H9 (cell line): ENCODE measurements at regions not wholly inside any gene's neighbourhood (a gene's known extent, or its start where the extent isn't known, plus 50 kb on each side); places are given as distances from the start of the nearest gene placed in this dataset.

Experiments used
- DNase-seq: peaks from one replicate; pipeline ENCODE4 v3.0.0-alpha.2; 2017
- H2AFZ ChIP-seq: one replicate; pipeline ENCODE4 v1.6.1; 2013; ENCODE audit warnings: mild to moderate bottlenecking, low read length, control low read depth, moderate library complexity
- H2AK5ac ChIP-seq: 2 replicates; pipeline ENCODE4 v1.6.1; 2013; ENCODE audit warnings: low read length, control low read depth, mixed read lengths; ENCODE audit not compliant: insufficient read length
- H2BK120ac ChIP-seq: one replicate; pipeline ENCODE4 v1.6.1; 2013; ENCODE audit warnings: low read depth, mild to moderate bottlenecking, low read length, control low read depth, inconsistent platforms; ENCODE audit not compliant: poor library complexity, severe bottlenecking
- H2BK12ac ChIP-seq: 2 replicates; pipeline ENCODE4 v1.6.1; 2013; ENCODE audit warnings: low read length, control low read depth, mixed read lengths, low read depth; ENCODE audit not compliant: insufficient read length
- H2BK15ac ChIP-seq: 2 replicates; pipeline ENCODE4 v1.6.1; 2013; ENCODE audit warnings: low read depth, low read length, control low read depth
- H2BK20ac ChIP-seq: one replicate; pipeline ENCODE4 v1.6.1; 2013; ENCODE audit warnings: low read depth, mild to moderate bottlenecking, low read length, control low read depth, inconsistent platforms; ENCODE audit not compliant: poor library complexity, severe bottlenecking
- H2BK5ac ChIP-seq: 2 replicates; pipeline ENCODE4 v1.6.1; 2013; ENCODE audit warnings: low read length, control low read depth, mixed read lengths; ENCODE audit not compliant: insufficient read length
- H3K14ac ChIP-seq: 2 replicates; pipeline ENCODE4 v1.6.1; 2013; ENCODE audit warnings: low read length, control low read depth; ENCODE audit not compliant: insufficient read depth
- H3K18ac ChIP-seq: 2 replicates; pipeline ENCODE4 v1.6.1; 2013; ENCODE audit warnings: low read depth, mild to moderate bottlenecking, mixed read lengths, low read length, control low read depth; ENCODE audit not compliant: insufficient read length
- H3K23ac ChIP-seq: 2 replicates; pipeline ENCODE4 v1.6.1; 2013; ENCODE audit warnings: low read length, control low read depth, mixed read lengths, low read depth; ENCODE audit not compliant: insufficient read length
- H3K23me2 ChIP-seq: 2 replicates; pipeline ENCODE4 v1.6.1; 2013; ENCODE audit warnings: low read depth, mild to moderate bottlenecking, mixed read lengths, low read length, control low read depth; ENCODE audit not compliant: insufficient read length, poor library complexity, severe bottlenecking
- H3K27ac ChIP-seq: 2 replicates; pipeline ENCODE4 v1.5.1; 2013; ENCODE audit warnings: low read length, control low read depth, mixed read lengths, low read depth; ENCODE audit not compliant: insufficient read length
- H3K27me3 ChIP-seq: 2 replicates; pipeline ENCODE4 v1.6.1; 2013; ENCODE audit warnings: low read length, control low read depth, inconsistent platforms; ENCODE audit not compliant: insufficient read depth
- H3K4ac ChIP-seq: 2 replicates; pipeline ENCODE4 v1.6.1; 2013; ENCODE audit warnings: low read depth, mild to moderate bottlenecking, control low read depth, inconsistent platforms, low read length, moderate library complexity
- H3K4me1 ChIP-seq: 2 replicates; pipeline ENCODE4 v1.6.1; 2013; ENCODE audit warnings: low read length, control low read depth, inconsistent platforms; ENCODE audit not compliant: insufficient read depth
- H3K4me2 ChIP-seq: 2 replicates; pipeline ENCODE4 v1.6.1; 2013; ENCODE audit warnings: low read length, control low read depth, mixed read lengths; ENCODE audit not compliant: insufficient read length, insufficient read depth
- H3K56ac ChIP-seq: 2 replicates; pipeline ENCODE4 v1.6.1; 2013; ENCODE audit warnings: low read depth, mild to moderate bottlenecking, mixed read lengths, low read length, control low read depth; ENCODE audit not compliant: insufficient read length
- H3K79me1 ChIP-seq: 2 replicates; pipeline ENCODE4 v1.6.1; 2013; ENCODE audit warnings: low read depth, mild to moderate bottlenecking, moderate library complexity, low read length, control low read depth, inconsistent platforms; ENCODE audit not compliant: insufficient read depth, poor library complexity, severe bottlenecking
- H3K79me2 ChIP-seq: 2 replicates; pipeline ENCODE4 v1.6.1; 2013; ENCODE audit warnings: low read length, control low read depth, inconsistent platforms; ENCODE audit not compliant: insufficient read depth
- H3K9ac ChIP-seq: 2 replicates; pipeline ENCODE4 v1.6.1; 2013; ENCODE audit warnings: low read length, control low read depth, mixed read lengths; ENCODE audit not compliant: insufficient read length; ENCODE audit errors: extremely low read depth
- H3K9me3 ChIP-seq: one replicate; pipeline ENCODE4 v1.6.1; 2013; ENCODE audit warnings: low read depth, low read length, inconsistent platforms; ENCODE audit not compliant: control insufficient read depth
- H3T11ph ChIP-seq: one replicate; pipeline ENCODE4 v1.6.1; 2013; ENCODE audit warnings: mild to moderate bottlenecking, low read length, control low read depth, inconsistent platforms
- H4K20me1 ChIP-seq: one replicate; pipeline ENCODE4 v1.6.1; 2013; ENCODE audit not compliant: control insufficient read depth, insufficient read length, insufficient read depth
- H4K5ac ChIP-seq: 2 replicates; pipeline ENCODE4 v1.6.1; 2013; ENCODE audit warnings: low read depth, mild to moderate bottlenecking, mixed read lengths, low read length, control low read depth; ENCODE audit not compliant: insufficient read length
- H4K8ac ChIP-seq: replicated peaks from 2 replicates; pipeline ENCODE4 v1.6.1; 2013; ENCODE audit warnings: low read length, control low read depth, mixed read lengths, low read depth; ENCODE audit not compliant: insufficient read length
- H4K91ac ChIP-seq: 2 replicates; pipeline ENCODE4 v1.6.1; 2013; ENCODE audit warnings: low read depth, mild to moderate bottlenecking, moderate library complexity, mixed read lengths, low read length, control low read depth; ENCODE audit not compliant: insufficient read length
- H3K27ac Mint-ChIP-seq, 3 experiments: 2 replicates in 2 of 3; 3 replicates in 1 of 3; pipeline ENCODE4 v1.8.0; 2020 to 2021; ENCODE audit warnings: mixed read lengths in 3 of 3, mild to moderate bottlenecking in 1 of 3, moderate library complexity in 1 of 3
- H3K27me3 Mint-ChIP-seq: 2 replicates; pipeline ENCODE4 v1.8.0; 2021; ENCODE audit warnings: low read depth, mild to moderate bottlenecking, moderate library complexity, mixed read lengths
- H3K36me3 Mint-ChIP-seq, 3 experiments: 2 replicates in 2 of 3; 3 replicates in 1 of 3; pipeline ENCODE4 v1.8.0; 2020 to 2021; ENCODE audit warnings: low read depth in 3 of 3, mixed read lengths in 3 of 3; ENCODE audit not compliant: insufficient read depth in 1 of 3
- H3K4me1 Mint-ChIP-seq, 2 experiments: 2 replicates each; pipeline ENCODE4 v1.8.0; 2020; ENCODE audit warnings: mixed read lengths in 2 of 2
- H3K4me3 Mint-ChIP-seq, 2 experiments: 2 replicates in 1 of 2; 3 replicates in 1 of 2; pipeline ENCODE4 v1.8.0; 2020 to 2021; ENCODE audit warnings: mild to moderate bottlenecking in 2 of 2, mixed read lengths in 2 of 2, moderate library complexity in 1 of 2
- H3K9me3 Mint-ChIP-seq, 2 experiments: 2 replicates in 1 of 2; 3 replicates in 1 of 2; pipeline ENCODE4 v1.8.0; 2020; ENCODE audit warnings: mild to moderate bottlenecking in 2 of 2, mixed read lengths in 2 of 2, moderate library complexity in 1 of 2
- CTCF ChIP-seq: fragments of 200-600 bp; sonication (generic); conservative IDR thresholded peaks from 3 replicates; pipeline ENCODE4 v1.8.0; 2021; ENCODE audit warnings: antibody characterized with exemption, mild to moderate bottlenecking
- WGBS: extraction: QIAGEN DNeasy Blood & Tissue Kit; methylation state at CpG from one replicate; pipeline ENCODE4 v1.1.7; 2013; ENCODE audit warnings: missing lambda C conversion rate, low lambda C conversion rate, mixed read lengths; ENCODE audit not compliant: insufficient read length; ENCODE audit errors: extremely low coverage; 5-methylcytosine and 5-hydroxymethylcytosine counted together

- Histone ChIP-seq H3K27me3 (no peaks in the 10 kb centered on the region), H3K4ac (no peak overlapping the region), H2BK15ac (no peak overlapping the region), H3K4me2 (no peak overlapping the region), H4K20me1 (no peaks in the 10 kb centered on the region), H2AK5ac (no peak overlapping the region), H3K27ac (no peak overlapping the region), H3K56ac (no peak overlapping the region), H3K14ac (no peak overlapping the region), H3K23ac (no peak overlapping the region), H3K4me1 (no peaks in the 10 kb centered on the region), H3K18ac (no peak overlapping the region), H2BK20ac (no peak overlapping the region), H4K8ac (no peak overlapping the region), H2BK120ac (no peak overlapping the region), H2BK5ac (no peak overlapping the region), H3K79me1 (no peaks in the 10 kb centered on the region), H3K9ac (no peak overlapping the region), H3K79me2 (no peaks in the 10 kb centered on the region), H4K5ac (no peak overlapping the region), H3K9me3 (no peaks in the 10 kb centered on the region), H4K91ac (no peak overlapping the region), H2AFZ (no peak overlapping the region), H2BK12ac (no peak overlapping the region), H3T11ph (no peak overlapping the region), H3K23me2 (no peaks in the 10 kb centered on the region)
- H3K36me3 Mint-ChIP-seq = no peaks in the 10 kb centered on the region
- no peak overlapping the region for H3K27ac Mint-ChIP-seq
- H3K4me1 Mint-ChIP-seq = peaks cover 20 to 25% of the 10 kb centered on the region in 2 experiments
- WGBS = no CpG with 5 or more reads among the region's 2 CpGs
- no peak for TF ChIP-seq CTCF
- H3K27me3 Mint-ChIP-seq = no peaks in the 10 kb centered on the region
- H3K4me3 Mint-ChIP-seq = no peak overlapping the region
- H3K9me3 Mint-ChIP-seq = no peaks in the 10 kb centered on the region
- DNase-seq = no peak
Observed at GRCh38 chr5:93019896-93020295, 561.1 kb downstream of the NR2F1-AS1 start.
